OCI-LY1 (cell line): ENCODE measurements at regions not wholly inside any gene's neighbourhood (a gene's known extent, or its start where the extent isn't known, plus 50 kb on each side); places are given as distances from the start of the nearest gene placed in this dataset.

Source experiments
- H2AFZ ChIP-seq: fragments of 200-600 bp; sonication (generic), shearing (Covaris generic); 2 replicates; pipeline ENCODE4 v1.6.0; 2014; ENCODE audit warnings: antibody characterized with exemption, mild to moderate bottlenecking, low read length
- H3F3A ChIP-seq: fragments of 200-600 bp; sonication (generic), shearing (Covaris generic); 2 replicates; pipeline ENCODE4 v1.6.0; 2014; ENCODE audit warnings: mild to moderate bottlenecking, antibody characterized with exemption, low read length, moderate library complexity; ENCODE audit not compliant: insufficient read depth
- H3K27ac ChIP-seq: fragments of 200-600 bp; sonication (generic); 2 replicates; pipeline ENCODE4 v1.5.1; 2014; ENCODE audit warnings: low read length, mixed run types, mild to moderate bottlenecking, low read depth; ENCODE audit not compliant: poor library complexity, severe bottlenecking
- H3K27me3 ChIP-seq: fragments of 200-600 bp; sonication (generic); 2 replicates; pipeline ENCODE4 v1.6.0; 2014; ENCODE audit warnings: antibody characterized with exemption, mild to moderate bottlenecking, low read length, moderate library complexity; ENCODE audit not compliant: insufficient read depth
- H3K36me3 ChIP-seq: fragments of 200-600 bp; sonication (generic); 2 replicates; pipeline ENCODE4 v1.6.1; 2014; ENCODE audit warnings: mild to moderate bottlenecking, antibody characterized with exemption, low read length, moderate library complexity, mixed read lengths; ENCODE audit not compliant: insufficient read depth
- H3K4me1 ChIP-seq: fragments of 200-600 bp; sonication (generic); 2 replicates; pipeline ENCODE4 v1.5.1; 2014; ENCODE audit warnings: mild to moderate bottlenecking, low read length, moderate library complexity; ENCODE audit not compliant: insufficient read depth, severe bottlenecking
- H3K4me2 ChIP-seq: fragments of 200-600 bp; sonication (generic), shearing (Covaris generic); 2 replicates; pipeline ENCODE4 v1.6.1; 2014; ENCODE audit warnings: low read length
- H3K4me3 ChIP-seq: fragments of 200-600 bp; sonication (generic); 2 replicates; pipeline ENCODE4 v1.5.1; 2014; ENCODE audit warnings: low read length, low read depth, mild to moderate bottlenecking, mixed read lengths; ENCODE audit not compliant: poor library complexity, severe bottlenecking
- H3K79me2 ChIP-seq: fragments of 200-600 bp; shearing (Covaris generic); 2 replicates; pipeline ENCODE4 v1.6.1; 2016; ENCODE audit warnings: mixed run types, low read length, mixed read lengths; ENCODE audit not compliant: insufficient read depth
- H3K9ac ChIP-seq: fragments of 200-600 bp; sonication (generic), shearing (Covaris generic); 2 replicates; pipeline ENCODE4 v1.6.1; 2014; ENCODE audit warnings: mild to moderate bottlenecking, low read length, mixed read lengths
- H3K9me2 ChIP-seq: fragments of 200-600 bp; sonication (generic), shearing (Covaris generic); 2 replicates; pipeline ENCODE4 v1.6.1; 2014; ENCODE audit warnings: low read depth, mild to moderate bottlenecking, low read length, mixed read lengths
- H3K9me3 ChIP-seq: fragments of 200-600 bp; shearing (Covaris generic); 2 replicates; pipeline ENCODE4 v1.6.1; 2014; ENCODE audit warnings: low read length, mixed read lengths
- H4K20me1 ChIP-seq: fragments of 200-600 bp; sonication (generic), shearing (Covaris generic); 2 replicates; pipeline ENCODE4 v1.6.0; 2016; ENCODE audit warnings: mild to moderate bottlenecking, low read length; ENCODE audit not compliant: insufficient read depth
- CTCF ChIP-seq: fragments of 200-600 bp; sonication (generic), shearing (Covaris generic); IDR thresholded peaks from 2 replicates; pipeline ENCODE4 v1.5.1; 2017; ENCODE audit warnings: mild to moderate bottlenecking, antibody characterized with exemption, low read length, moderate library complexity, mixed read lengths
- EZH2 ChIP-seq: fragments of 200-600 bp; sonication (generic), shearing (Covaris generic); IDR thresholded peaks from 2 replicates; pipeline ENCODE4 v1.8.0; 2017; ENCODE audit warnings: borderline replicate concordance, mixed run types, mild to moderate bottlenecking, antibody characterized with exemption, low read length, moderate library complexity, mixed read lengths

GRCh38 chr5:117794847-117795246 is 1193.5 kb downstream of the DTWD2 start:
- no peak overlapping the region for H3K4me2 ChIP-seq

GRCh38 chr5:117793963-117794362 is 1194.4 kb downstream of the DTWD2 start:
- no peak overlapping the region for H3K4me3 ChIP-seq
- H3K9ac ChIP-seq, result no peak overlapping the region
- no peaks in the 10 kb centered on the region for H3K9me2 ChIP-seq
- no peaks in the 10 kb centered on the region for H3F3A ChIP-seq
- H3K27me3 ChIP-seq, result no peaks in the 10 kb centered on the region
- H3K9me3 ChIP-seq, result no peaks in the 10 kb centered on the region
- H3K36me3 ChIP-seq, result no peaks in the 10 kb centered on the region
- H4K20me1 ChIP-seq, result no peaks in the 10 kb centered on the region
- H3K27ac ChIP-seq, result no peak overlapping the region
- TF ChIP-seq EZH2 (no peak), CTCF (no peak)
- no peaks in the 10 kb centered on the region for H3K4me1 ChIP-seq
- no peak overlapping the region for H3K4me2 ChIP-seq
- no peaks in the 10 kb centered on the region for H3K79me2 ChIP-seq
- no peak overlapping the region for H2AFZ ChIP-seq

More at GRCh38 chr5:117794847-117795246, 1193.5 kb downstream of the DTWD2 start:
- Histone ChIP-seq H3K79me2 (no peaks in the 10 kb centered on the region), H3K9me2 (no peaks in the 10 kb centered on the region), H3K4me3 (no peak overlapping the region), H3F3A (no peaks in the 10 kb centered on the region), H3K27me3 (no peaks in the 10 kb centered on the region), H3K9ac (no peak overlapping the region), H3K27ac (no peak overlapping the region), H3K36me3 (no peaks in the 10 kb centered on the region), H4K20me1 (no peaks in the 10 kb centered on the region), H3K9me3 (no peaks in the 10 kb centered on the region), H2AFZ (no peak overlapping the region), H3K4me1 (no peaks in the 10 kb centered on the region)
- TF ChIP-seq EZH2 (no peak), CTCF (no peak)

- Histone ChIP-seq H3K27me3 (no peaks in the 10 kb centered on the region), H2AFZ (no peak overlapping the region), H3K36me3 (no peaks in the 10 kb centered on the region), H3K4me2 (no peak overlapping the region), H3K9ac (no peak overlapping the region), H3K4me3 (no peak overlapping the region), H3K4me1 (no peaks in the 10 kb centered on the region), H3K79me2 (no peaks in the 10 kb centered on the region), H3F3A (no peaks in the 10 kb centered on the region), H3K27ac (no peak overlapping the region), H3K9me2 (no peaks in the 10 kb centered on the region), H4K20me1 (no peaks in the 10 kb centered on the region), H3K9me3 (no peaks in the 10 kb centered on the region)
- TF ChIP-seq CTCF, result no peak
- no peak for TF ChIP-seq EZH2
Measured at GRCh38 chr5:117792476-117792875, 1195.9 kb downstream of the DTWD2 start.
